PC-3 (cell line): ENCODE measurements at regions not wholly inside any gene's neighbourhood (a gene's known extent, or its start where the extent isn't known, plus 50 kb on each side); places are given as distances from the start of the nearest gene placed in this dataset.

Source experiments
- EZH2 ChIP-seq: fragments of 300-600 bp; sonication (generic); IDR thresholded peaks from one replicate; pipeline ENCODE4 v1.6.1; 2017; ENCODE audit warnings: antibody characterized with exemption, mild to moderate bottlenecking, low read length; ENCODE audit not compliant: unreplicated experiment
- EZH2phosphoT487 ChIP-seq: fragments of 300-600 bp; sonication (generic); IDR thresholded peaks from 2 replicates; pipeline ENCODE4 v1.6.1; 2018; ENCODE audit warnings: mild to moderate bottlenecking, antibody characterized with exemption, low read length, borderline replicate concordance
- TF ChIP-seq, protein P1 (sequence below): fragments of 300-600 bp; sonication (generic); conservative IDR thresholded peaks from 2 replicates; pipeline ENCODE4 v1.5.1; 2017; ENCODE audit warnings: antibody characterized with exemption, low read depth, mild to moderate bottlenecking, low read length

GRCh38 chr10:29199339-29199738 is 89.5 kb upstream of the LYZL1 start:
- TF ChIP-seq, protein P1, sequence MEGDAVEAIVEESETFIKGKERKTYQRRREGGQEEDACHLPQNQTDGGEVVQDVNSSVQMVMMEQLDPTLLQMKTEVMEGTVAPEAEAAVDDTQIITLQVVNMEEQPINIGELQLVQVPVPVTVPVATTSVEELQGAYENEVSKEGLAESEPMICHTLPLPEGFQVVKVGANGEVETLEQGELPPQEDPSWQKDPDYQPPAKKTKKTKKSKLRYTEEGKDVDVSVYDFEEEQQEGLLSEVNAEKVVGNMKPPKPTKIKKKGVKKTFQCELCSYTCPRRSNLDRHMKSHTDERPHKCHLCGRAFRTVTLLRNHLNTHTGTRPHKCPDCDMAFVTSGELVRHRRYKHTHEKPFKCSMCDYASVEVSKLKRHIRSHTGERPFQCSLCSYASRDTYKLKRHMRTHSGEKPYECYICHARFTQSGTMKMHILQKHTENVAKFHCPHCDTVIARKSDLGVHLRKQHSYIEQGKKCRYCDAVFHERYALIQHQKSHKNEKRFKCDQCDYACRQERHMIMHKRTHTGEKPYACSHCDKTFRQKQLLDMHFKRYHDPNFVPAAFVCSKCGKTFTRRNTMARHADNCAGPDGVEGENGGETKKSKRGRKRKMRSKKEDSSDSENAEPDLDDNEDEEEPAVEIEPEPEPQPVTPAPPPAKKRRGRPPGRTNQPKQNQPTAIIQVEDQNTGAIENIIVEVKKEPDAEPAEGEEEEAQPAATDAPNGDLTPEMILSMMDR = no peak
- TF ChIP-seq EZH2 = no peak
- TF ChIP-seq EZH2phosphoT487 = no peak
